GM18520 (cell line): ENCODE measurements at regions not wholly inside any gene's neighbourhood (a gene's known extent, or its start where the extent isn't known, plus 50 kb on each side); places are given as distances from the start of the nearest gene placed in this dataset.
"Not testable (repeated sequence)": the region's sequence is repeated elsewhere in the genome, so short reads cannot be mapped to it uniquely, and the experiment has no call there.

Experiments used
- ATAC-seq: cut with Tn5 transposase; IDR thresholded peaks from one replicate; pipeline ENCODE4 v1.9.1; 2021; ENCODE audit not compliant: unreplicated experiment

GRCh38 chr9:108032079-108032478 lies 542.5 kb upstream of the KLF4 start:
- not testable (repeated sequence) for ATAC-seq

GRCh38 chr9:108031221-108031620 lies 541.7 kb upstream of the KLF4 start:
- not testable (repeated sequence) for ATAC-seq

GRCh38 chr9:108026718-108027117 lies 537.1 kb upstream of the KLF4 start:
- not testable (repeated sequence) for ATAC-seq

- no peak for ATAC-seq
Observed at GRCh38 chr9:108024604-108025003, 535.0 kb upstream of the KLF4 start.

GRCh38 chr9:108022246-108022935 lies 532.8 kb upstream of the KLF4 start:
- ATAC-seq, result no peak

GRCh38 chr9:108021096-108021710 lies 531.6 kb upstream of the KLF4 start:
- ATAC-seq, result no peak

- ATAC-seq, result no peak
Observed at GRCh38 chr9:108019821-108020220, 530.3 kb upstream of the KLF4 start.

- no peak for ATAC-seq
Observed at GRCh38 chr9:108017671-108018070, 528.1 kb upstream of the KLF4 start.

- no peak for ATAC-seq
Observed at GRCh38 chr9:108016446-108016845, 526.9 kb upstream of the KLF4 start.

GRCh38 chr9:108015690-108016089 lies 526.1 kb upstream of the KLF4 start:
- no peak for ATAC-seq

GRCh38 chr9:108014353-108014752 lies 524.8 kb upstream of the KLF4 start:
- ATAC-seq, result no peak

- no peak for ATAC-seq
Observed at GRCh38 chr9:108012886-108013665, 523.5 kb upstream of the KLF4 start.

GRCh38 chr9:108012405-108012804 lies 522.8 kb upstream of the KLF4 start:
- no peak for ATAC-seq

- ATAC-seq, result no peak
Observed at GRCh38 chr9:108003526-108003925, 514.0 kb upstream of the KLF4 start.

GRCh38 chr9:108002371-108002956 lies 512.9 kb upstream of the KLF4 start:
- no peak for ATAC-seq

GRCh38 chr9:108001237-108001636 lies 511.7 kb upstream of the KLF4 start:
- no peak for ATAC-seq

- ATAC-seq, result no peak
Observed at GRCh38 chr9:107999890-108000289, 510.3 kb upstream of the KLF4 start.

- no peak for ATAC-seq
Observed at GRCh38 chr9:107999011-107999410, 509.4 kb upstream of the KLF4 start.

- ATAC-seq, result no peak
Observed at GRCh38 chr9:107994648-107995047, 505.1 kb upstream of the KLF4 start.

- ATAC-seq, result no peak
Observed at GRCh38 chr9:107992271-107992670, 502.7 kb upstream of the KLF4 start.

GRCh38 chr9:107991581-107991980 lies 502.0 kb upstream of the KLF4 start:
- no peak for ATAC-seq

GRCh38 chr9:107989544-107989943 lies 500.0 kb upstream of the KLF4 start:
- no peak for ATAC-seq
